ENCODE measurements at regions not wholly inside any gene's neighbourhood (a gene's known extent, or its start where the extent isn't known, plus 50 kb on each side); places are given as distances from the start of the nearest gene placed in this dataset.

- Mint-ChIP-seq H3K4me3 (ENCODE audit: unreplicated experiment) (no peak overlapping the region), H3K27me3 (ENCODE audit: unreplicated experiment) (peaks cover 8% of the 10 kb centered on the region), H3K9me3 (ENCODE audit: unreplicated experiment) (peaks cover 9% of the 10 kb centered on the region), H3K36me3 (ENCODE audit: unreplicated experiment) (no peaks in the 10 kb centered on the region), H3K27ac (ENCODE audit: unreplicated experiment) (no peak overlapping the region), H3K4me1 (ENCODE audit: low read depth, unreplicated experiment) (peaks cover 18% of the 10 kb centered on the region)
- TF ChIP-seq CTCF (IDR thresholded peaks at IDR 0.05; ENCODE audit: partially characterized antibody, unreplicated experiment), result no peak
- no peak for DNase-seq
These were observed 188.1 kb upstream of the PMEPA1 start for GRCh38 chr20:57897891-57898290.

- Mint-ChIP-seq H3K4me1 (ENCODE audit: low read depth, unreplicated experiment) (peaks cover 23% of the 10 kb centered on the region), H3K27me3 (ENCODE audit: unreplicated experiment) (peaks cover 8% of the 10 kb centered on the region), H3K36me3 (ENCODE audit: unreplicated experiment) (no peaks in the 10 kb centered on the region), H3K9me3 (ENCODE audit: unreplicated experiment) (peaks cover 9% of the 10 kb centered on the region), H3K4me3 (ENCODE audit: unreplicated experiment) (no peak overlapping the region), H3K27ac (ENCODE audit: unreplicated experiment) (no peak overlapping the region)
- no peak for TF ChIP-seq CTCF (IDR thresholded peaks at IDR 0.05; ENCODE audit: partially characterized antibody, unreplicated experiment)
- no peak for DNase-seq
These were observed 187.5 kb upstream of the PMEPA1 start for GRCh38 chr20:57897156-57897874.

- Mint-ChIP-seq H3K27ac (ENCODE audit: unreplicated experiment) (no peak overlapping the region), H3K4me3 (ENCODE audit: unreplicated experiment) (no peak overlapping the region), H3K27me3 (ENCODE audit: unreplicated experiment) (peaks cover 8% of the 10 kb centered on the region), H3K36me3 (ENCODE audit: unreplicated experiment) (no peaks in the 10 kb centered on the region), H3K4me1 (ENCODE audit: low read depth, unreplicated experiment) (peaks cover 31% of the 10 kb centered on the region), H3K9me3 (ENCODE audit: unreplicated experiment) (peaks cover 9% of the 10 kb centered on the region)
- TF ChIP-seq CTCF (IDR thresholded peaks at IDR 0.05; ENCODE audit: partially characterized antibody, unreplicated experiment), result no peak
- DNase-seq, result no peak
These were observed 186.7 kb upstream of the PMEPA1 start for GRCh38 chr20:57896563-57896962.

- Mint-ChIP-seq H3K36me3 (ENCODE audit: unreplicated experiment) (no peaks in the 10 kb centered on the region), H3K9me3 (ENCODE audit: unreplicated experiment) (peaks cover 9% of the 10 kb centered on the region), H3K4me1 (ENCODE audit: low read depth, unreplicated experiment) (peaks cover 34% of the 10 kb centered on the region), H3K27ac (ENCODE audit: unreplicated experiment) (no peak overlapping the region), H3K4me3 (ENCODE audit: unreplicated experiment) (no peak overlapping the region), H3K27me3 (ENCODE audit: unreplicated experiment) (peaks cover 8% of the 10 kb centered on the region)
- TF ChIP-seq CTCF (IDR thresholded peaks at IDR 0.05; ENCODE audit: partially characterized antibody, unreplicated experiment), result no peak
- no peak for DNase-seq
These were observed 186.2 kb upstream of the PMEPA1 start for GRCh38 chr20:57896017-57896416.

- no peaks in the 10 kb centered on the region for H3K36me3 Mint-ChIP-seq (ENCODE audit: unreplicated experiment)
- DNase-seq, result no peak
- H3K27ac Mint-ChIP-seq (ENCODE audit: unreplicated experiment), result no peak overlapping the region
- peaks cover 34% of the 10 kb centered on the region for H3K4me1 Mint-ChIP-seq (ENCODE audit: low read depth, unreplicated experiment)
- H3K9me3 Mint-ChIP-seq (ENCODE audit: unreplicated experiment), result peaks cover 9% of the 10 kb centered on the region
- TF ChIP-seq CTCF (IDR thresholded peaks at IDR 0.05; ENCODE audit: partially characterized antibody, unreplicated experiment), result no peak
- no peak overlapping the region for H3K4me3 Mint-ChIP-seq (ENCODE audit: unreplicated experiment)
- peaks cover 9% of the 10 kb centered on the region for H3K27me3 Mint-ChIP-seq (ENCODE audit: unreplicated experiment)
These were observed 185.5 kb upstream of the PMEPA1 start for GRCh38 chr20:57895161-57895855.

Data from glutamatergic neuron (in vitro differentiated cells).